Heart left ventricle (tissue), 16 donors: ENCODE measurements at regions not wholly inside any gene's neighbourhood (a gene's known extent, or its start where the extent isn't known, plus 50 kb on each side); places are given as distances from the start of the nearest gene placed in this dataset.

Source experiments
- ATAC-seq, 4 donors: fragments of 200-7000 bp; cut with Tn5 transposase; one replicate each; pipeline ENCODE4 v1.9.1; 2020 to 2022; ENCODE audit warnings: moderate library complexity in 4 of 4, mild to moderate bottlenecking in 3 of 4, moderate number of reproducible peaks in 1 of 4
- DNase-seq, 5 donors: peaks; one replicate each; pipeline ENCODE4 v3.0.0-alpha.2; 2020
- H3K27ac ChIP-seq, 12 donors: fragments of 200-600 bp; sonication (generic) in 4 of 12; one replicate each; pipeline versions ENCODE4 v1.5.0 to v1.8.0; 2016 to 2022; ENCODE audit warnings: mild to moderate bottlenecking in 2 of 12
- H3K27me3 ChIP-seq, 9 donors: fragments of 200-600 bp; sonication (generic) in 2 of 9; one replicate each; pipeline versions ENCODE4 v1.5.1 to v1.8.0; 2016 to 2022; ENCODE audit warnings: mild to moderate bottlenecking in 3 of 9
- H3K36me3 ChIP-seq, 9 donors: fragments of 200-600 bp; sonication (generic) in 2 of 9; one replicate each; pipeline versions ENCODE4 v1.5.0 to v1.8.0; 2018 to 2022; ENCODE audit warnings: mild to moderate bottlenecking in 2 of 9
- H3K4me1 ChIP-seq, 12 donors: fragments of 200-600 bp; sonication (generic) in 4 of 12; one replicate each; pipeline versions ENCODE4 v1.5.0 to v1.8.0; 2016 to 2022; ENCODE audit warnings: mild to moderate bottlenecking in 3 of 12
- H3K4me3 ChIP-seq, 12 donors: fragments of 200-600 bp; sonication (generic) in 4 of 12; one replicate each; pipeline versions ENCODE4 v1.5.0 to v1.8.0; 2017 to 2022; ENCODE audit warnings: mild to moderate bottlenecking in 9 of 12, moderate library complexity in 4 of 12
- H3K9me3 ChIP-seq, 12 donors: fragments of 200-600 bp; sonication (generic) in 4 of 12; one replicate each; pipeline versions ENCODE4 v1.5.0 to v1.8.0; 2016 to 2022; ENCODE audit warnings: mild to moderate bottlenecking in 1 of 12
- POLR2A ChIP-seq, 2 donors: fragments of 450-650 bp; IDR thresholded peaks; one replicate each; pipeline ENCODE4 v1.6.1; 2017; ENCODE audit warnings: antibody characterized with exemption in 2 of 2, mild to moderate bottlenecking in 2 of 2, moderate library complexity in 2 of 2
- WGBS, 4 donors: extraction: QIAGEN DNeasy Blood & Tissue Kit in 2 of 4; methylation state at CpG; one replicate each; pipeline versions ENCODE4 v1.1.5 to v1.1.7; 2013 to 2018; 5-methylcytosine and 5-hydroxymethylcytosine counted together
- intact Hi-C, 10 donors: fragments of 100-400 bp; cut with DNase I; formaldehyde crosslinking; loops; one replicate each; pipeline versions ENCODE4 v1.11.1 to v1.14.2; 2022
- TF ChIP-seq, protein P1 (sequence below), 12 donors: fragments of 200-600 bp; sonication (generic) in 4 of 12; IDR thresholded peaks; one replicate each; pipeline versions ENCODE4 v1.5.0 to v1.8.0; 2018 to 2022; ENCODE audit warnings: antibody characterized with exemption in 12 of 12, mild to moderate bottlenecking in 5 of 12
- donor health status: ischemic (EF 13 %, LVEDD 7.1; RV severe dilation, severe dysfunction).
- donor health status: healthy with polysubstance abuse.
- donor health status: DM: no; HTN: yes; CAD: no.
- donor health status: DM: no; HTN: no; CAD: no.
- donor health status: ischemic (EF 25% LVEDD 6.9; RV normal size, moderate dysfunction).
- donor health status: ischemic (EF 25% LVEDD 5.7; RV mildly dilated, moderate dysfunction).
- donor health status: healthy.
- donor health status: DM: yes; HTN: yes; CAD: no.
- donor health status: ischemic (EF 35%, LVEDD 5.7; RV mildly dilated, moderate dysfunction).
- donor health status: nonischemic (EF 11% LVEDD 7.7; RV severe dilation, severe dysfunction).
- donor health status: DM: yes; HTN: yes; CAD: no.
- donor health status: PGD.
- donor health status: ischemic (EF 29% LVEDD 5.4; RV normal size, mild dysfunction).
- donor health status: nonischemic (EF 23%, LVEDD 6.1; RV moderate dilation, normal function).

GRCh38 chr2:88845772-88846661, 154.5 kb downstream of the RPIA start:
- Histone ChIP-seq H3K4me1 (no peaks in the 10 kb centered on the region), H3K4me3 (no peak overlapping the region), H3K27me3 (peaks cover 0 to 15% (median 0%) of the 10 kb centered on the region in 9 donors), H3K27ac (no peak overlapping the region), H3K9me3 (no peaks in the 10 kb centered on the region), H3K36me3 (no peaks in the 10 kb centered on the region)
- TF ChIP-seq, protein P1, sequence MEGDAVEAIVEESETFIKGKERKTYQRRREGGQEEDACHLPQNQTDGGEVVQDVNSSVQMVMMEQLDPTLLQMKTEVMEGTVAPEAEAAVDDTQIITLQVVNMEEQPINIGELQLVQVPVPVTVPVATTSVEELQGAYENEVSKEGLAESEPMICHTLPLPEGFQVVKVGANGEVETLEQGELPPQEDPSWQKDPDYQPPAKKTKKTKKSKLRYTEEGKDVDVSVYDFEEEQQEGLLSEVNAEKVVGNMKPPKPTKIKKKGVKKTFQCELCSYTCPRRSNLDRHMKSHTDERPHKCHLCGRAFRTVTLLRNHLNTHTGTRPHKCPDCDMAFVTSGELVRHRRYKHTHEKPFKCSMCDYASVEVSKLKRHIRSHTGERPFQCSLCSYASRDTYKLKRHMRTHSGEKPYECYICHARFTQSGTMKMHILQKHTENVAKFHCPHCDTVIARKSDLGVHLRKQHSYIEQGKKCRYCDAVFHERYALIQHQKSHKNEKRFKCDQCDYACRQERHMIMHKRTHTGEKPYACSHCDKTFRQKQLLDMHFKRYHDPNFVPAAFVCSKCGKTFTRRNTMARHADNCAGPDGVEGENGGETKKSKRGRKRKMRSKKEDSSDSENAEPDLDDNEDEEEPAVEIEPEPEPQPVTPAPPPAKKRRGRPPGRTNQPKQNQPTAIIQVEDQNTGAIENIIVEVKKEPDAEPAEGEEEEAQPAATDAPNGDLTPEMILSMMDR (IDR thresholded peaks at IDR 0.05): no peak
- TF ChIP-seq POLR2A (IDR thresholded peaks at IDR 0.05): no peak
- ATAC-seq (no peak), DNase-seq (no peak)
- WGBS, 4 donors: 69 to 90% (median 76%) methylated on average over 3 of the region's 3 CpGs
- intact Hi-C loops: no loop called here

DNA sequence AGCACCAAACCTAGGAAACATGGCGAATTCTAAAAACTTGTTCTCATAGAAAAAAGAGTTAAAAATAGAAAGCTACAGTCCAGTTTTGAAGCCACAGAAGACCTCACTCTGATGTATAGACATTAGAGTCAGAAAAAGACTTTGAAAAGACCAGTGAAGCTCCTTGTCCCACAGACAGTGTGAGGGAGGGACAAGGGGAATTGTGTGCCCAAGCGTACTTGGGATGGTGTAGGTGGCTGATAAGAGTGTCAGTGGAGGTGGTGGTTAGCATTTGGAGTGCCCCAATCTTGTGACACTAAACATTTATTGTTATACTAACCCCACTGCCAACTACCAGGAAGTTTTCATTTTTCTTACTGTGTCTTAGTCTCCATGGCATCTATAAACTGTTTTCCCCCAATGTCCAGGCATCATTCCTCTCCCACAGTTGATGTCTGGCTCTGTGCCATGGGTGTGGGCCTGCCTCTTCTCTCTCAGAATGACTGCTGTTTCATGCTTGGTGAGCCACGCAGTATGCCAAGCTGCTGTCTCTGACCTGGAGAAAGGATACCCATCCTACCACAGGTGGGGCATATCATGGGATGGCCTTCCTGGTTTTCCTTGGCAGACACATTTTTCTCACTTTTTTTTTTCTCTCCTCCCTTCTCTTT, 161.4 kb downstream of the RPIA start:
- peaks cover 0 to 4% (median under 1%) of the 10 kb centered on the region in 12 donors for H3K4me1 ChIP-seq
- ATAC-seq (no peak), DNase-seq (no peak)
- 78 to 83% (median 81%) methylated on average over 3 of the region's 3 CpGs for WGBS, 4 donors
- H3K27me3 ChIP-seq: peaks cover 0 to 15% (median 0%) of the 10 kb centered on the region in 9 donors
- H3K4me3 ChIP-seq: no peak overlapping the region
- no peaks in the 10 kb centered on the region for H3K9me3 ChIP-seq
- TF ChIP-seq, protein P1 (IDR thresholded peaks at IDR 0.05): no peak
- TF ChIP-seq POLR2A (IDR thresholded peaks at IDR 0.05): no peak
- no peak overlapping the region for H3K27ac ChIP-seq
- H3K36me3 ChIP-seq: no peaks in the 10 kb centered on the region
- intact Hi-C loops: no loop called here

GRCh38 chr2:88853403-88853790, 161.9 kb downstream of the RPIA start:
- DNase-seq (no peak), ATAC-seq (no peak)
- 66 to 72% (median 70%) methylated on average over 2 of the region's 2 CpGs for WGBS, 4 donors
- no peaks in the 10 kb centered on the region for H3K9me3 ChIP-seq
- TF ChIP-seq, protein P1 (IDR thresholded peaks at IDR 0.05): no peak
- TF ChIP-seq POLR2A (IDR thresholded peaks at IDR 0.05): no peak
- H3K27ac ChIP-seq: no peak overlapping the region
- intact Hi-C loops: no loop called here
- H3K36me3 ChIP-seq: no peaks in the 10 kb centered on the region
- peaks cover 0 to 8% (median 5%) of the 10 kb centered on the region in 12 donors for H3K4me1 ChIP-seq
- H3K4me3 ChIP-seq: no peak overlapping the region
- peaks cover 0 to 12% (median 0%) of the 10 kb centered on the region in 9 donors for H3K27me3 ChIP-seq

GRCh38 chr2:88854528-88854927, 163.1 kb downstream of the RPIA start:
- 92 to 97% (median 93%) methylated on average over 2 of the region's 2 CpGs for WGBS, 4 donors
- DNase-seq (no peak), ATAC-seq (no peak)
- peaks cover 0 to 7% (median 0%) of the 10 kb centered on the region in 9 donors for H3K27me3 ChIP-seq
- H3K27ac ChIP-seq: no peak overlapping the region
- no peaks in the 10 kb centered on the region for H3K36me3 ChIP-seq
- no peaks in the 10 kb centered on the region for H3K9me3 ChIP-seq
- intact Hi-C loops: no loop called here
- TF ChIP-seq, protein P1 (IDR thresholded peaks at IDR 0.05): no peak
- TF ChIP-seq POLR2A (IDR thresholded peaks at IDR 0.05): no peak
- peaks cover 0 to 12% (median 6%) of the 10 kb centered on the region in 12 donors for H3K4me1 ChIP-seq
- H3K4me3 ChIP-seq: no peak overlapping the region
